ENCODE measurements at regions not wholly inside any gene's neighbourhood (a gene's known extent, or its start where the extent isn't known, plus 50 kb on each side); places are given as distances from the start of the nearest gene placed in this dataset.

DNA sequence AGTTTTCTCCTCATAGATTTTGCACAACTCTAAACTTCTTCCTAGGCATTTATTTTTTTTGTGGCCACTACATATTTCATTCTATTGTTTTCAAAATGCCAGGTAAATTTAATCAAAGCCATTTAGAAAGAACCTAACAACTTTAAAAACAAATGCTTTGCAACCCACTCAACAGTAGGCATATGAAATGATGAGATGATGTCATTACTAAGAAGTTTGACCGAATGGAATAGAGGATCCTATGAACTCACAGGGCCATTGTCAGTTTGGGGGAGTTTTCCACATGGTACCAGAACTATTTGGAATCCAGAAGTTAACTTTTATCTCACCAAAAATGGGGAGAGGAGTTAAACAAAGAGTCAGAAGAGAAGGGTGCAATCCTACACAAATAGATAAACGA, 100.7 kb upstream of the INHBA start:
- H3K4me1 ChIP-seq (ENCODE audit: control insufficient read depth, insufficient read depth, low read length), result no peaks in the 10 kb centered on the region
- no peak overlapping the region for H3K9ac ChIP-seq (ENCODE audit: low read length in 2 of 2)
- H3K27me3 ChIP-seq (ENCODE audit: control insufficient read depth in 1 of 2, insufficient read depth in 2 of 2, low read length in 2 of 2), result no peaks in the 10 kb centered on the region
- no peak overlapping the region for H3K27ac ChIP-seq (ENCODE audit: low read length)
- no peak overlapping the region for H3K4me3 ChIP-seq (ENCODE audit: low read length in 2 of 2)
- no peaks in the 10 kb centered on the region for H3K9me3 ChIP-seq (ENCODE audit: control insufficient read depth in 2 of 2, low read length in 2 of 2)
- no peaks in the 10 kb centered on the region for H3K36me3 ChIP-seq (ENCODE audit: control insufficient read depth in 2 of 2, insufficient read depth in 2 of 2, low read length in 2 of 2)

DNA sequence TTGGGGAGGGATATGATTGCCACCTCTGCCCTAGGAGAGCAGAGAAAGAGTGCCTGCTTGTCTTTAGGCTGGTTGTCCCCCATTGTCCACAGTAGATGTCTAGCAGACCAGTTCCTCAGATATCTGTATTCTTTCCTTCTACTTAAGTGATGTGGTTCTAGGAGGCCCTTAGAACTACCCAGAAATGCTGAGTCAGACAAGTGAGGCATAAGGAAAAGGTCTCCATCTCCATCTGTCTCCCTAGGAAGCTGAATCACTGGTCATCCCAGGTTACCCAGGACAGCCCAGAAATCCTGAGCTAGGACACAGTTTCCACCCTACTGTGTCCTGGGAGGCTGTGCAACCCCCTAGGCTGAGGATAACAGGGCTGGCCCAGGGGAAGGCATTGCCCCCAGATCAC, 93.4 kb upstream of the INHBA start:
- Histone ChIP-seq H3K4me1 (ENCODE audit: control insufficient read depth, insufficient read depth, low read length) (no peaks in the 10 kb centered on the region), H3K36me3 (ENCODE audit: control insufficient read depth in 2 of 2, insufficient read depth in 2 of 2, low read length in 2 of 2) (no peaks in the 10 kb centered on the region), H3K27ac (ENCODE audit: low read length) (no peak overlapping the region), H3K9me3 (ENCODE audit: control insufficient read depth in 2 of 2, low read length in 2 of 2) (no peaks in the 10 kb centered on the region), H3K4me3 (ENCODE audit: low read length in 2 of 2) (no peak overlapping the region), H3K27me3 (ENCODE audit: control insufficient read depth in 1 of 2, insufficient read depth in 2 of 2, low read length in 2 of 2) (no peaks in the 10 kb centered on the region), H3K9ac (ENCODE audit: low read length in 2 of 2) (no peak overlapping the region)

DNA sequence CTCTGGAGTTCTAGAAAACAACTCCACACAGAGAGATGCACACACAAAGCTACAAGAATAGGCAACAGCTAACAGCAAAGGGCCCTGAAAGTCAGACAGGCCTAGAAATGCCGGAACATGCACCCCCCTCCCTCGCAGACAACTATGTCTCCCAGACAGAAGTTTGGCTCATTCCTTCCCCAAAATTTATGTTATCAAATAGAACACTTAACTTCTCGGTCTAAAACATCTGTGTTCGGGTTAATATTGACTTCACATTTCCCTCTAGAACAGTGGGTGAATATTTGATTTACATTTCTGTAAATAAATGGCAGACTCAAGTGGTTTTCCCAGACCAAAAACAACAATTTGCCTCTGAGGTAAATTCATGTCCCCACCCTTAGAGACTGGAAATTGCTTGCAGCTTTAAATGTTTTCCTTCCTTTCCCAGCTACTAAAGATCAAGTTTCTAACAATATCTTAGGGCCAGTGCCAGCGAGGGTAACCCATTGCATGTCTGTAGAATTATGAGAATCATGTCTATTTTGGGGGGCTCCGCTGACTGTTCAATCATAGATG, 92.5 kb upstream of the INHBA start:
- Histone ChIP-seq H3K27me3 (ENCODE audit: control insufficient read depth in 1 of 2, insufficient read depth in 2 of 2, low read length in 2 of 2) (no peaks in the 10 kb centered on the region), H3K9ac (ENCODE audit: low read length in 2 of 2) (no peak overlapping the region), H3K27ac (ENCODE audit: low read length) (no peak overlapping the region), H3K4me3 (ENCODE audit: low read length in 2 of 2) (no peak overlapping the region), H3K9me3 (ENCODE audit: control insufficient read depth in 2 of 2, low read length in 2 of 2) (no peaks in the 10 kb centered on the region), H3K4me1 (ENCODE audit: control insufficient read depth, insufficient read depth, low read length) (no peaks in the 10 kb centered on the region), H3K36me3 (ENCODE audit: control insufficient read depth in 2 of 2, insufficient read depth in 2 of 2, low read length in 2 of 2) (no peaks in the 10 kb centered on the region)

DNA sequence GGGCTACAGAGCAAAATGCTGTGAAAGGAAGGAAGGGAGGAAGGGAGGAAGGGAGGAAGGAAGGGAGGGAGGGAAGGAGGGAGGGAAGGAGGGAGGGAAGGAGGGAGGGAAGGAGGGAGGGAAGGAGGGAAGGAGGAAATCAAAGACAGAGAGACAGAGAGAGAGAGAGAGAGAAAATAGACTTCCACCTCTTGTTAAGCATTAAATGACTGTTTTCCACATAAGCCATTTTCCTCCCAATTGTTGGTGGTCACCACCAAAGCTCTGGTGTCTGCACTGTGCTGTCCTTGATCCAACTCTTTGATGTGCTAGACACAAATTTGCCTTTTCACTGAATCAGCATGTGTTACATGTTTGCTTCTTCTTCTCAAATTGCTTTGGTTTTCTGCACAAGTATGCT, 90.7 kb upstream of the INHBA start:
- no peaks in the 10 kb centered on the region for H3K36me3 ChIP-seq (ENCODE audit: control insufficient read depth in 2 of 2, insufficient read depth in 2 of 2, low read length in 2 of 2)
- H3K27ac ChIP-seq (ENCODE audit: low read length), result no peak overlapping the region
- H3K9ac ChIP-seq (ENCODE audit: low read length in 2 of 2), result no peak overlapping the region
- H3K27me3 ChIP-seq (ENCODE audit: control insufficient read depth in 1 of 2, insufficient read depth in 2 of 2, low read length in 2 of 2), result no peaks in the 10 kb centered on the region
- H3K4me1 ChIP-seq (ENCODE audit: control insufficient read depth, insufficient read depth, low read length), result no peaks in the 10 kb centered on the region
- H3K4me3 ChIP-seq (ENCODE audit: low read length in 2 of 2), result no peak overlapping the region
- no peaks in the 10 kb centered on the region for H3K9me3 ChIP-seq (ENCODE audit: control insufficient read depth in 2 of 2, low read length in 2 of 2)

DNA sequence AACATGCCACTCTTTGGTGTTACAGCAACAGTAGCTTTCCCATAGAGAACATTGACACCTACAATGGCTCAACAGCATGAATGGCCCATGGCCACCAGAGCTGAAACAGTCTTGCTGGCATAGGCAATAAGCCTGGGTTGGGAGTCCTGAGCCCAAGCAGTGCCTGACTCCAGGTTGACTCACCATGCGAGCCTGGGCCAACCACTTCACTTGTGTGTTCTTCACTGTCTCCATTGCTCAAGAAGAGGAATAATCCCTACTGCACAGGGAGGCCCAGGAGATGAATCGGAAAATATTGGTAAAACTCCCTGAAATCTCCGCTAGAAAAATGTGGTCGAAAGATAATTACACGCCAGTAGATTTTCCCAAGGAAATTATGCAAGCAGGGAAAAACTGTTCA, 89.2 kb upstream of the INHBA start:
- H3K36me3 ChIP-seq (ENCODE audit: control insufficient read depth in 2 of 2, insufficient read depth in 2 of 2, low read length in 2 of 2), result no peaks in the 10 kb centered on the region

DNA sequence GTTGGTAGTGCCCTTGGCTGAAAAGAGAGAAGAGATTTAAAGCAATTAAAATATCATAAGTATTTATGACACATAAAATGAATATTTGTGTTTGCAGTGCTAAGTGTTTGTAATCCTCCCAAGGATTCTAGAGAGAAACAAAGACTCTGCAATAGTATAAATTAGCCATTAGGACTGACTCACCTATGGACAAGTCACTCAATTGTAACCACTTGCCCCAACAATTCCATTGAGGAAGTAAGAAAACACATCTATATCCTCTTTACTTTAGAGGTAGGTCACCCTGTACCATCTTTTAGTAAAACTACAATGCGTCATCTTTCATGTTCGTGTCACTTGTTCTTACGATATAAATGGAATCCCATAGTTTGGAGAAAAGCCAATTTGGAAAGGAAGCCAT, 85.7 kb upstream of the INHBA start:
- Histone ChIP-seq H3K27ac (ENCODE audit: low read length) (no peak overlapping the region), H3K9me3 (ENCODE audit: control insufficient read depth in 2 of 2, low read length in 2 of 2) (no peaks in the 10 kb centered on the region), H3K27me3 (ENCODE audit: control insufficient read depth in 1 of 2, insufficient read depth in 2 of 2, low read length in 2 of 2) (no peaks in the 10 kb centered on the region), H3K9ac (ENCODE audit: low read length in 2 of 2) (no peak overlapping the region), H3K36me3 (ENCODE audit: control insufficient read depth in 2 of 2, insufficient read depth in 2 of 2, low read length in 2 of 2) (no peaks in the 10 kb centered on the region), H3K4me3 (ENCODE audit: low read length in 2 of 2) (no peak overlapping the region), H3K4me1 (ENCODE audit: control insufficient read depth, insufficient read depth, low read length) (no peaks in the 10 kb centered on the region)

More for the DNA sequence above, 89.2 kb upstream of the INHBA start:
- no peaks in the 10 kb centered on the region for H3K27me3 ChIP-seq (ENCODE audit: control insufficient read depth in 1 of 2, insufficient read depth in 2 of 2, low read length in 2 of 2)
- no peak overlapping the region for H3K27ac ChIP-seq (ENCODE audit: low read length)
- H3K4me3 ChIP-seq (ENCODE audit: low read length in 2 of 2), result no peak overlapping the region
- no peaks in the 10 kb centered on the region for H3K4me1 ChIP-seq (ENCODE audit: control insufficient read depth, insufficient read depth, low read length)
- H3K9ac ChIP-seq (ENCODE audit: low read length in 2 of 2), result no peak overlapping the region
- H3K9me3 ChIP-seq (ENCODE audit: control insufficient read depth in 2 of 2, low read length in 2 of 2), result no peaks in the 10 kb centered on the region

DNA sequence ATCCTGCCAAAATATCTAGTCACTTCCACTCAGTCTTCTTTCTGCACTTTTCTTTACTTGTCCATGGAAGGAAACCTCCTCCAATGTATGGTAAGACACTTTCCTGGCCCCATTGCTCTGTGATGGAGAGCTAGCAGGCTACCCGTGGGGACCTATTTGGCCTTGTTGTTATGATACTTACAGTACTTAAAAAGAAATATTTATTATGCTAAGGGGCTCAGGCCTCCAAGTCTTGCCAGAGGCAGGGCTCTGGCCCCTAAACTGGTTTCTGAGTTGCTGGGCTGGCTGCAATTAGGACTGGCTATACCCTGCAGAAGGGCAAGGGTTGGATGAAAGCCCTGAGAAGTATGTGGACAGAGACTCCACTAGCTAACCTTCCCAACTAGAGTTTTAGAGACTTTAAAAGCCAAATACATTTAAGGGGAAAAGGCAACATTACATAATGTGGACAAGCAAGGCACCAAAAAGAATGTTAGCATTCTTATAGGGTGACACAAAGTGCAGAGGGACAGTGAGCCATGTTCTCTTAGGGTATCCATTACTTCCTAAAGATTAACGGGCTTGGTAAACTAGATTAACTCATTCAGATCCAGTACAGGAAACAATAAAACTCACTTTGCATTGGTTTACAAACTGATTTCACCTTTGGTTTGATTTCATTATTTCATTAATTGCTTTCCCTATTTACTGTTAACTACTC, 84.9 kb upstream of the INHBA start:
- H3K36me3 ChIP-seq (ENCODE audit: control insufficient read depth in 2 of 2, insufficient read depth in 2 of 2, low read length in 2 of 2), result no peaks in the 10 kb centered on the region
- H3K27ac ChIP-seq (ENCODE audit: low read length), result no peak overlapping the region
- no peaks in the 10 kb centered on the region for H3K27me3 ChIP-seq (ENCODE audit: control insufficient read depth in 1 of 2, insufficient read depth in 2 of 2, low read length in 2 of 2)
- H3K9ac ChIP-seq (ENCODE audit: low read length in 2 of 2), result no peak overlapping the region
- no peak overlapping the region for H3K4me3 ChIP-seq (ENCODE audit: low read length in 2 of 2)
- no peaks in the 10 kb centered on the region for H3K4me1 ChIP-seq (ENCODE audit: control insufficient read depth, insufficient read depth, low read length)
- H3K9me3 ChIP-seq (ENCODE audit: control insufficient read depth in 2 of 2, low read length in 2 of 2), result no peaks in the 10 kb centered on the region

DNA sequence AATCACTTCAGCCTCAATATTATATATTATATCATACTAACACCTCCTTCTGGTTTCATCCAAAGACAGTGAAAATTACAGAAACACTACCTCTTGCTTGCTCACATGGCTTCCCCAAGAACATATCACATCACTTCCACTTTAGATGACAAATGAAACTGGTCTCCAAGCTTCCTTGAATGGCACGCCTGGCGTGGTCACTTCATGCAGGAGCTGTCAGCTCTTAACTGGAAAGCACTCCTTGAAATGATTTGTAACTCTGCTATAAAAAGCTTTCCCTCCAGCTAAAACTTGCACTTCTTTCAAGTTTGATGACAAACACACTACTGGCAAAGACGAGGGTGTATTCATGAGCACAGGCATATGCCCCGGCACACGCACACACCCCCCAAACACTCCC, 84.1 kb upstream of the INHBA start:
- Histone ChIP-seq H3K9me3 (ENCODE audit: control insufficient read depth in 2 of 2, low read length in 2 of 2) (no peaks in the 10 kb centered on the region), H3K4me1 (ENCODE audit: control insufficient read depth, insufficient read depth, low read length) (no peaks in the 10 kb centered on the region), H3K4me3 (ENCODE audit: low read length in 2 of 2) (no peak overlapping the region), H3K36me3 (ENCODE audit: control insufficient read depth in 2 of 2, insufficient read depth in 2 of 2, low read length in 2 of 2) (no peaks in the 10 kb centered on the region), H3K9ac (ENCODE audit: low read length in 2 of 2) (no peak overlapping the region), H3K27me3 (ENCODE audit: control insufficient read depth in 1 of 2, insufficient read depth in 2 of 2, low read length in 2 of 2) (no peaks in the 10 kb centered on the region), H3K27ac (ENCODE audit: low read length) (no peak overlapping the region)

DNA sequence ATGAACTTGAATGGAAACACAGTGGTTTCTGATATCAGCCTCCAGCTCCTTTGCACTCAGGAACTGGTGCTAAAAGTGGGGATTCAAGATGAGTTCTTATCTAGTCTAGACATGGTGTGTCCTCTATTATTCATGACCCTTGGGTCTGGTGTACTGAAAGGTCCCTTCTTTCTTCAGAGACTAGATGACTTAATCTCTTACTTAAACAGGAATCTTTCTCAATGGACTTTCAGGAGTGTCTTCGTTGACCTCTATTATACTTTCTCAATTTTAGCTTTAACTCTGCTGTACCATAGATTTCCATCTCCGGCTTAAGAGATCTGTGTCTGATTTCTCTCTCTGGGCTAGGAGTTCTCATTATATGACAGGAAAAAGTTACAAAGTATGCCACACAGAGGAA, 83.5 kb upstream of the INHBA start:
- Histone ChIP-seq H3K4me3 (ENCODE audit: low read length in 2 of 2) (no peak overlapping the region), H3K9ac (ENCODE audit: low read length in 2 of 2) (no peak overlapping the region), H3K27me3 (ENCODE audit: control insufficient read depth in 1 of 2, insufficient read depth in 2 of 2, low read length in 2 of 2) (no peaks in the 10 kb centered on the region), H3K9me3 (ENCODE audit: control insufficient read depth in 2 of 2, low read length in 2 of 2) (no peaks in the 10 kb centered on the region), H3K4me1 (ENCODE audit: control insufficient read depth, insufficient read depth, low read length) (no peaks in the 10 kb centered on the region), H3K36me3 (ENCODE audit: control insufficient read depth in 2 of 2, insufficient read depth in 2 of 2, low read length in 2 of 2) (no peaks in the 10 kb centered on the region), H3K27ac (ENCODE audit: low read length) (no peak overlapping the region)

DNA sequence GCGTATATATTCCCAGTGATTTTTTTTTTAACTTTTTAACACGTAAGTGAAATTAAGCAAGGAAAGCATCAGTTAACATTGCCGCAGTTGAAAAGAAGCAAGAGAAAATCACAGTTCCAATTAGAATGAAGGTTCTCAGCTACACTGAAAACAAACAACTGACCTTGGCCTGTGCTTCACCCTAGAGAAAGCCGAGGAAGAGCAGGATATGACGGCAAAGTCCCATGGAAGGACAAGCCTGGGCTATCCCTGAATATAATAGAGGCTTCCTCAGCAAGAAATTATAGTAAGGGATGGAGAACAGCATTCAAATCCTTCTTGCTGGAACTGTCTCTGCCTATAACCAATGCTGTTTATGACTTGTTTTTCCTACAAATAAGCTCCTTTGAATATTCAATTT, 83.0 kb upstream of the INHBA start:
- H3K27me3 ChIP-seq (ENCODE audit: control insufficient read depth in 1 of 2, insufficient read depth in 2 of 2, low read length in 2 of 2), result no peaks in the 10 kb centered on the region
- no peaks in the 10 kb centered on the region for H3K36me3 ChIP-seq (ENCODE audit: control insufficient read depth in 2 of 2, insufficient read depth in 2 of 2, low read length in 2 of 2)
- H3K9me3 ChIP-seq (ENCODE audit: control insufficient read depth in 2 of 2, low read length in 2 of 2), result no peaks in the 10 kb centered on the region
- H3K9ac ChIP-seq (ENCODE audit: low read length in 2 of 2), result no peak overlapping the region
- no peak overlapping the region for H3K4me3 ChIP-seq (ENCODE audit: low read length in 2 of 2)
- H3K4me1 ChIP-seq (ENCODE audit: control insufficient read depth, insufficient read depth, low read length), result no peaks in the 10 kb centered on the region
- H3K27ac ChIP-seq (ENCODE audit: low read length), result no peak overlapping the region

DNA sequence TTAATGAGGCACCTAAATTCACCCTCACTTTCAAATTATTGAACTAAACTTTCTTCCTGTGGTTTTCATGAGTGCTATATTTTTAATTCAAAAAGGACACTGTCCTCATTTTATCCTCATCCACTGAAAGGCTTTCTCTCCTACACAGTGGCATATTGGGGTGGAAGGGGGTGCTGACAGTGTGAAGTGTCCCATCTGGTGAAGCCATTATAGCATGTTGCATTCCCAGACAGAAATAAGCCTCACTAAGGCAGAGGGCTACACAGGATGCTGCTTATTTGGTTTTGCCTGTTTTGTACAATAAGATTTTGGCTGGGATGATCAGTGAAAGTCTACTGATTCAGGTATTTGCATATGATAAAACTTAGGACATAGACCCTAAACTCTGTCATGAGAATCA, 82.4 kb upstream of the INHBA start:
- no peaks in the 10 kb centered on the region for H3K36me3 ChIP-seq (ENCODE audit: control insufficient read depth in 2 of 2, insufficient read depth in 2 of 2, low read length in 2 of 2)
- peaks cover 0 to 2% of the 10 kb centered on the region in 2 donors for H3K27me3 ChIP-seq (ENCODE audit: control insufficient read depth in 1 of 2, insufficient read depth in 2 of 2, low read length in 2 of 2)
- no peaks in the 10 kb centered on the region for H3K9me3 ChIP-seq (ENCODE audit: control insufficient read depth in 2 of 2, low read length in 2 of 2)
- no peak overlapping the region for H3K4me3 ChIP-seq (ENCODE audit: low read length in 2 of 2)
- H3K9ac ChIP-seq (ENCODE audit: low read length in 2 of 2), result no peak overlapping the region
- no peaks in the 10 kb centered on the region for H3K4me1 ChIP-seq (ENCODE audit: control insufficient read depth, insufficient read depth, low read length)
- H3K27ac ChIP-seq (ENCODE audit: low read length), result no peak overlapping the region

Data from stomach smooth muscle (tissue), 2 donors.